ENCODE measurements at regions not wholly inside any gene's neighbourhood (a gene's known extent, or its start where the extent isn't known, plus 50 kb on each side); places are given as distances from the start of the nearest gene placed in this dataset.

DNA sequence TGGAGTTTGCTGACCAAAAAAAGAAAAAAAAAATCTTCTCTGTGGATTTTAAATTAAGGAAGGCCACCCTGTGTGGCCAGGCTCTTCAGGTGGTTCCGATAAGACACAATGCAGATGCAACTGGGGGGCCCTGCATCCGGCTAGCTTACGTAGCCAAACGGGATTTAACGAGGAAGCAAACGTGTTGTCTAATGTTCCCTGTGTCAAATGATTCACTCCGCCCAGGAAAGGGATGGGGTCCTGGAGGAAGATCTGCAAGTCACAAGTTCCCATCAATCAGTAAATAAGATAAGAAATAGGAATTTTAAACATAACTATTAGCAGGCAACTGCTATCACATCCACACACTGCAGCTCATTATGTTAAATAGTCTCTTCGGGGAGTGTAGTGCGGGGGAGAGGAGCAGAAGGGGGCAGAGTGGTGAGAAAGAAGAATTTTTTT, 216.4 kb upstream of the GYPA start:
- no peaks in the 10 kb centered on the region for H4K20me1 ChIP-seq (replicated peaks; ENCODE audit: control insufficient read depth, insufficient read depth, low read length)
- no peak overlapping the region for H2AFZ ChIP-seq (ENCODE audit: low read depth, low read length)
- BruUV-seq (replicated peaks) = no TSS peak
- DNase-seq (ENCODE audit: extremely low read depth in 1 of 4, low spot score in 3 of 4) = no peak
- H3K4me1 ChIP-seq (replicated peaks in 1 of 2; ENCODE audit: control insufficient read depth in 2 of 2, insufficient read depth in 2 of 2, low read length in 2 of 2) = no peaks in the 10 kb centered on the region; a peak in 1 of 5 replicates
- no peaks in the 10 kb centered on the region for H3K9me3 ChIP-seq (replicated peaks; ENCODE audit: control insufficient read depth, insufficient read depth, low read depth, low read length)
- H3K9ac ChIP-seq (ENCODE audit: insufficient read depth in 1 of 2, low read depth in 2 of 2, low read length in 2 of 2) = no peak overlapping the region
- intact Hi-C loops (cut with micrococcal nuclease) (loop anchor here (10.0 kb wide), 1 partner anchor 182 kb away; no protein-coding TSS in a partner anchor), in situ Hi-C loops (cut with MboI) (no loop called here)
- H3K4me3 ChIP-seq = no peak overlapping the region
- H3K36me3 ChIP-seq (ENCODE audit: control insufficient read depth, insufficient read depth, low read length) = no peaks in the 10 kb centered on the region
- FAIRE-seq = no peak
- H3K79me2 ChIP-seq (ENCODE audit: control insufficient read depth, insufficient read depth, low read length) = no peaks in the 10 kb centered on the region
- no peaks in the 10 kb centered on the region for H3K27me3 ChIP-seq (ENCODE audit: control insufficient read depth in 2 of 2, insufficient read depth in 2 of 2, low read length in 2 of 2)
- CTCF ChIA-PET (ENCODE audit: low intra/inter-chr PET ratio) = interaction anchor here (0.6 kb wide), 1 partner anchor 431 kb away, joined by 3 read pairs; no protein-coding TSS in a partner anchor
- no peak overlapping the region for H3K27ac ChIP-seq (ENCODE audit: extremely low read depth, low read depth, low read length)
- WGBS (ENCODE audit: insufficient coverage, low coverage, missing lambda C conversion rate) = under 1% methylated on average over 9 of the region's 9 CpGs
- no peaks in the 10 kb centered on the region for H3K9me1 ChIP-seq (ENCODE audit: control insufficient read depth, insufficient read depth, low read length)
- POLR2A ChIA-PET = no interaction called here
- H3K4me2 ChIP-seq (ENCODE audit: insufficient read depth, low read length) = no peak overlapping the region
- no peak; the same call in 2 of the 3 replicates for ATAC-seq
- no peak for TF ChIP-seq ELF4 (CRISPR knock-in tag; IDR thresholded peaks at IDR 0.05)
- no peak for TF ChIP-seq POLR2AphosphoS5 (IDR thresholded peaks at IDR 0.05; ENCODE audit: control insufficient read depth, insufficient read depth, low read depth, low read length)
- no peak for TF ChIP-seq ZNF311 (CRISPR knock-in tag; IDR thresholded peaks at IDR 0.05)
- TF ChIP-seq, protein P1, sequence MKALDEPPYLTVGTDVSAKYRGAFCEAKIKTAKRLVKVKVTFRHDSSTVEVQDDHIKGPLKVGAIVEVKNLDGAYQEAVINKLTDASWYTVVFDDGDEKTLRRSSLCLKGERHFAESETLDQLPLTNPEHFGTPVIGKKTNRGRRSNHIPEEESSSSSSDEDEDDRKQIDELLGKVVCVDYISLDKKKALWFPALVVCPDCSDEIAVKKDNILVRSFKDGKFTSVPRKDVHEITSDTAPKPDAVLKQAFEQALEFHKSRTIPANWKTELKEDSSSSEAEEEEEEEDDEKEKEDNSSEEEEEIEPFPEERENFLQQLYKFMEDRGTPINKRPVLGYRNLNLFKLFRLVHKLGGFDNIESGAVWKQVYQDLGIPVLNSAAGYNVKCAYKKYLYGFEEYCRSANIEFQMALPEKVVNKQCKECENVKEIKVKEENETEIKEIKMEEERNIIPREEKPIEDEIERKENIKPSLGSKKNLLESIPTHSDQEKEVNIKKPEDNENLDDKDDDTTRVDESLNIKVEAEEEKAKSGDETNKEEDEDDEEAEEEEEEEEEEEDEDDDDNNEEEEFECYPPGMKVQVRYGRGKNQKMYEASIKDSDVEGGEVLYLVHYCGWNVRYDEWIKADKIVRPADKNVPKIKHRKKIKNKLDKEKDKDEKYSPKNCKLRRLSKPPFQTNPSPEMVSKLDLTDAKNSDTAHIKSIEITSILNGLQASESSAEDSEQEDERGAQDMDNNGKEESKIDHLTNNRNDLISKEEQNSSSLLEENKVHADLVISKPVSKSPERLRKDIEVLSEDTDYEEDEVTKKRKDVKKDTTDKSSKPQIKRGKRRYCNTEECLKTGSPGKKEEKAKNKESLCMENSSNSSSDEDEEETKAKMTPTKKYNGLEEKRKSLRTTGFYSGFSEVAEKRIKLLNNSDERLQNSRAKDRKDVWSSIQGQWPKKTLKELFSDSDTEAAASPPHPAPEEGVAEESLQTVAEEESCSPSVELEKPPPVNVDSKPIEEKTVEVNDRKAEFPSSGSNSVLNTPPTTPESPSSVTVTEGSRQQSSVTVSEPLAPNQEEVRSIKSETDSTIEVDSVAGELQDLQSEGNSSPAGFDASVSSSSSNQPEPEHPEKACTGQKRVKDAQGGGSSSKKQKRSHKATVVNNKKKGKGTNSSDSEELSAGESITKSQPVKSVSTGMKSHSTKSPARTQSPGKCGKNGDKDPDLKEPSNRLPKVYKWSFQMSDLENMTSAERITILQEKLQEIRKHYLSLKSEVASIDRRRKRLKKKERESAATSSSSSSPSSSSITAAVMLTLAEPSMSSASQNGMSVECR (CRISPR knock-in tag; IDR thresholded peaks at IDR 0.05) = no peak
- no peak for TF ChIP-seq GATAD2A (IDR thresholded peaks at IDR 0.05)
- no peak for TF ChIP-seq MCM5 (IDR thresholded peaks at IDR 0.05; ENCODE audit: low read depth)
- no peak for TF ChIP-seq CBFA2T3 (IDR thresholded peaks at IDR 0.05)
- TF ChIP-seq, protein P2, sequence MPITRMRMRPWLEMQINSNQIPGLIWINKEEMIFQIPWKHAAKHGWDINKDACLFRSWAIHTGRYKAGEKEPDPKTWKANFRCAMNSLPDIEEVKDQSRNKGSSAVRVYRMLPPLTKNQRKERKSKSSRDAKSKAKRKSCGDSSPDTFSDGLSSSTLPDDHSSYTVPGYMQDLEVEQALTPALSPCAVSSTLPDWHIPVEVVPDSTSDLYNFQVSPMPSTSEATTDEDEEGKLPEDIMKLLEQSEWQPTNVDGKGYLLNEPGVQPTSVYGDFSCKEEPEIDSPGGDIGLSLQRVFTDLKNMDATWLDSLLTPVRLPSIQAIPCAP (CRISPR knock-in tag; IDR thresholded peaks at IDR 0.05; ENCODE audit: borderline replicate concordance) = no peak
- no peak for TF ChIP-seq FOXP1 (CRISPR knock-in tag; IDR thresholded peaks at IDR 0.05)
- no peak for TF ChIP-seq ZNF561 (CRISPR knock-in tag; conservative IDR thresholded peaks at IDR 0.05)
- TF ChIP-seq GTF2E2 (tag; IDR thresholded peaks at IDR 0.05) = no peak
- no peak for TF ChIP-seq CC2D1A (IDR thresholded peaks at IDR 0.05)
- TF ChIP-seq ZFPM2 (CRISPR knock-in tag; IDR thresholded peaks at IDR 0.05) = no peak
- TF ChIP-seq, protein P3, sequence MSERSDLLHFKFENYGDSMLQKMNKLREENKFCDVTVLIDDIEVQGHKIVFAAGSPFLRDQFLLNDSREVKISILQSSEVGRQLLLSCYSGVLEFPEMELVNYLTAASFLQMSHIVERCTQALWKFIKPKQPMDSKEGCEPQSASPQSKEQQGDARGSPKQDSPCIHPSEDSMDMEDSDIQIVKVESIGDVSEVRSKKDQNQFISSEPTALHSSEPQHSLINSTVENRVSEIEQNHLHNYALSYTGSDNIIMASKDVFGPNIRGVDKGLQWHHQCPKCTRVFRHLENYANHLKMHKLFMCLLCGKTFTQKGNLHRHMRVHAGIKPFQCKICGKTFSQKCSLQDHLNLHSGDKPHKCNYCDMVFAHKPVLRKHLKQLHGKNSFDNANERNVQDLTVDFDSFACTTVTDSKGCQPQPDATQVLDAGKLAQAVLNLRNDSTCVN (CRISPR knock-in tag; IDR thresholded peaks at IDR 0.05) = no peak
- TF ChIP-seq KLF1 (tag; IDR thresholded peaks at IDR 0.05) = no peak
- TF ChIP-seq ZNF232 (CRISPR knock-in tag; IDR thresholded peaks at IDR 0.05) = no peak
- TF ChIP-seq, protein P4, sequence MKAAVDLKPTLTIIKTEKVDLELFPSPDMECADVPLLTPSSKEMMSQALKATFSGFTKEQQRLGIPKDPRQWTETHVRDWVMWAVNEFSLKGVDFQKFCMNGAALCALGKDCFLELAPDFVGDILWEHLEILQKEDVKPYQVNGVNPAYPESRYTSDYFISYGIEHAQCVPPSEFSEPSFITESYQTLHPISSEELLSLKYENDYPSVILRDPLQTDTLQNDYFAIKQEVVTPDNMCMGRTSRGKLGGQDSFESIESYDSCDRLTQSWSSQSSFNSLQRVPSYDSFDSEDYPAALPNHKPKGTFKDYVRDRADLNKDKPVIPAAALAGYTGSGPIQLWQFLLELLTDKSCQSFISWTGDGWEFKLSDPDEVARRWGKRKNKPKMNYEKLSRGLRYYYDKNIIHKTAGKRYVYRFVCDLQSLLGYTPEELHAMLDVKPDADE (conservative IDR thresholded peaks at IDR 0.05; ENCODE audit: control insufficient read depth, low read depth, low read length) = no peak
